Duodenal mucosa (tissue), 2 donors: ENCODE measurements at regions not wholly inside any gene's neighbourhood (a gene's known extent, or its start where the extent isn't known, plus 50 kb on each side); places are given as distances from the start of the nearest gene placed in this dataset.
"Not testable (repeated sequence)": the region's sequence is repeated elsewhere in the genome, so short reads cannot be mapped to it uniquely, and the experiment has no call there.

Experiments used
- H3K27ac ChIP-seq: one replicate; pipeline ENCODE4 v1.7.0; 2013; ENCODE audit warnings: low read depth, low read length
- H3K27me3 ChIP-seq, 2 donors: one replicate each; pipeline ENCODE4 v1.7.0; 2013; ENCODE audit warnings: low read length in 2 of 2, control low read depth in 1 of 2; ENCODE audit not compliant: insufficient read depth in 2 of 2, control insufficient read depth in 1 of 2
- H3K36me3 ChIP-seq, 2 donors: one replicate each; pipeline ENCODE4 v1.7.0; 2013; ENCODE audit warnings: low read length in 2 of 2, control low read depth in 1 of 2; ENCODE audit not compliant: insufficient read depth in 2 of 2, control insufficient read depth in 1 of 2
- H3K4me1 ChIP-seq, 2 donors: one replicate each; pipeline ENCODE4 v1.7.0; 2013; ENCODE audit warnings: low read length in 2 of 2, control low read depth in 1 of 2; ENCODE audit not compliant: insufficient read depth in 2 of 2, control insufficient read depth in 1 of 2
- H3K4me3 ChIP-seq, 2 donors: one replicate each; pipeline ENCODE4 v1.7.0; 2013; ENCODE audit warnings: low read length in 2 of 2, low read depth in 1 of 2
- H3K9ac ChIP-seq, 2 donors: one replicate each; pipeline ENCODE4 v1.7.0; 2013; ENCODE audit warnings: low read length in 2 of 2, low read depth in 1 of 2
- H3K9me3 ChIP-seq, 2 donors: one replicate each; pipeline ENCODE4 v1.7.0; 2013; ENCODE audit warnings: low read length in 2 of 2, control low read depth in 1 of 2; ENCODE audit not compliant: control insufficient read depth in 1 of 2

- H3K36me3 ChIP-seq: no peaks in the 10 kb centered on the region
- H3K4me3 ChIP-seq: no peak overlapping the region
- no peaks in the 10 kb centered on the region for H3K9me3 ChIP-seq
- no peak overlapping the region for H3K27ac ChIP-seq
- no peaks in the 10 kb centered on the region for H3K4me1 ChIP-seq
- H3K9ac ChIP-seq: no peak overlapping the region
- no peaks in the 10 kb centered on the region for H3K27me3 ChIP-seq
Measured at GRCh38 chr4:114116861-114117260, 137.4 kb upstream of the ARSJ start.

- Histone ChIP-seq H3K36me3 (no peaks in the 10 kb centered on the region), H3K4me1 (no peaks in the 10 kb centered on the region), H3K9ac (no peak overlapping the region), H3K9me3 (no peaks in the 10 kb centered on the region), H3K4me3 (no peak overlapping the region), H3K27ac (no peak overlapping the region), H3K27me3 (no peaks in the 10 kb centered on the region)
Measured at GRCh38 chr4:114121221-114121620, 141.8 kb upstream of the ARSJ start.

- no peak overlapping the region for H3K9ac ChIP-seq
- no peaks in the 10 kb centered on the region for H3K27me3 ChIP-seq
- no peak overlapping the region for H3K27ac ChIP-seq
- no peak overlapping the region for H3K4me3 ChIP-seq
- no peaks in the 10 kb centered on the region for H3K4me1 ChIP-seq
- H3K9me3 ChIP-seq: no peaks in the 10 kb centered on the region
- no peaks in the 10 kb centered on the region for H3K36me3 ChIP-seq
Measured at GRCh38 chr4:114132199-114132598, 152.8 kb upstream of the ARSJ start.

GRCh38 chr4:114132830-114133229 is 153.4 kb upstream of the ARSJ start:
- H3K4me1 ChIP-seq: no peaks in the 10 kb centered on the region
- H3K27ac ChIP-seq: no peak overlapping the region
- H3K9me3 ChIP-seq: no peaks in the 10 kb centered on the region
- no peak overlapping the region for H3K4me3 ChIP-seq
- H3K27me3 ChIP-seq: no peaks in the 10 kb centered on the region
- no peak overlapping the region for H3K9ac ChIP-seq
- H3K36me3 ChIP-seq: no peaks in the 10 kb centered on the region

- Histone ChIP-seq H3K4me1 (no peaks in the 10 kb centered on the region), H3K4me3 (no peak overlapping the region), H3K9me3 (no peaks in the 10 kb centered on the region), H3K27ac (no peak overlapping the region), H3K36me3 (no peaks in the 10 kb centered on the region), H3K9ac (no peak overlapping the region), H3K27me3 (no peaks in the 10 kb centered on the region)
Measured at GRCh38 chr4:114136069-114136468, 156.6 kb upstream of the ARSJ start.

GRCh38 chr4:114137984-114138383 is 158.5 kb upstream of the ARSJ start:
- no peak overlapping the region for H3K4me3 ChIP-seq
- H3K9ac ChIP-seq: no peak overlapping the region
- no peak overlapping the region for H3K27ac ChIP-seq
- H3K27me3 ChIP-seq: no peaks in the 10 kb centered on the region
- no peaks in the 10 kb centered on the region for H3K36me3 ChIP-seq
- no peaks in the 10 kb centered on the region for H3K4me1 ChIP-seq
- H3K9me3 ChIP-seq: no peaks in the 10 kb centered on the region

GRCh38 chr4:114146947-114147618 is 167.6 kb upstream of the ARSJ start:
- Histone ChIP-seq H3K36me3 (no peaks in the 10 kb centered on the region), H3K4me1 (no peaks in the 10 kb centered on the region), H3K9me3 (no peaks in the 10 kb centered on the region), H3K9ac (no peak overlapping the region), H3K4me3 (no peak overlapping the region), H3K27ac (no peak overlapping the region), H3K27me3 (no peaks in the 10 kb centered on the region)

- not testable (repeated sequence) for H3K4me1 ChIP-seq, H3K9me3 ChIP-seq, H3K9ac ChIP-seq, H3K4me3 ChIP-seq, H3K36me3 ChIP-seq, H3K27ac ChIP-seq, H3K27me3 ChIP-seq
Measured at GRCh38 chr4:114147619-114148208, 168.3 kb upstream of the ARSJ start.

GRCh38 chr4:114148372-114149070 is 169.1 kb upstream of the ARSJ start:
- H3K4me3 ChIP-seq, H3K9me3 ChIP-seq, H3K27me3 ChIP-seq, H3K27ac ChIP-seq, H3K9ac ChIP-seq, H3K36me3 ChIP-seq, H3K4me1 ChIP-seq: not testable (repeated sequence)

- no peak overlapping the region for H3K4me3 ChIP-seq
- H3K9me3 ChIP-seq: no peaks in the 10 kb centered on the region
- no peaks in the 10 kb centered on the region for H3K36me3 ChIP-seq
- H3K27me3 ChIP-seq: no peaks in the 10 kb centered on the region
- H3K9ac ChIP-seq: no peak overlapping the region
- no peak overlapping the region for H3K27ac ChIP-seq
- no peaks in the 10 kb centered on the region for H3K4me1 ChIP-seq
Measured at GRCh38 chr4:114156371-114156770, 176.9 kb upstream of the ARSJ start.
